Naive thymus-derived CD8-positive, alpha-beta T cell (primary cell): ENCODE measurements at regions not wholly inside any gene's neighbourhood (a gene's known extent, or its start where the extent isn't known, plus 50 kb on each side); places are given as distances from the start of the nearest gene placed in this dataset.
"Not testable (repeated sequence)": the region's sequence is repeated elsewhere in the genome, so short reads cannot be mapped to it uniquely, and the experiment has no call there.

ENCODE experiments used
- ATAC-seq, 2 donors: fragments of 150-1000 bp; cut with Tn5 transposase in 1 of 2; sonication (Bioruptor Pico), chemical (Tn5 transposase) in 1 of 2; 1 replicate in 1 of 2; 2 replicates in 1 of 2; pipeline ENCODE4 v1.10.0; 2021; ENCODE audit warnings: mild to moderate bottlenecking in 2 of 2, moderate library complexity in 2 of 2
- POLR2A ChIA-PET: fragments of 350-600 bp; sonication (Branson Sonifier 250); formaldehyde crosslinking; loops from one replicate; lab custom pipeline; 2021; ENCODE audit warnings: antibody characterized with exemption; lab: Charles Lee
- DNase-seq, 10 donors: peaks; one replicate each; pipeline versions ENCODE4 v3.0.0 to v3.0.0-alpha.2; 2020 to 2022
- H3K27ac Mint-ChIP-seq, 10 donors: one replicate each; pipeline ENCODE4 v1.8.0; 2020 to 2022; ENCODE audit warnings: mild to moderate bottlenecking in 10 of 10, mixed read lengths in 10 of 10, moderate library complexity in 4 of 10, inconsistent platforms in 1 of 10
- H3K27me3 Mint-ChIP-seq, 5 donors: one replicate each; pipeline ENCODE4 v1.8.0; 2021 to 2022; ENCODE audit warnings: mixed read lengths in 5 of 5
- H3K36me3 Mint-ChIP-seq, 3 donors: one replicate each; pipeline ENCODE4 v1.8.0; 2020 to 2022; ENCODE audit warnings: mixed read lengths in 3 of 3, mild to moderate bottlenecking in 2 of 3, inconsistent platforms in 1 of 3
- H3K4me1 Mint-ChIP-seq, 4 donors: one replicate each; pipeline ENCODE4 v1.8.0; 2021 to 2022; ENCODE audit warnings: mixed read lengths in 4 of 4
- H3K4me3 Mint-ChIP-seq, 10 donors: one replicate each; pipeline ENCODE4 v1.8.0; 2020 to 2022; ENCODE audit warnings: mild to moderate bottlenecking in 10 of 10, mixed read lengths in 10 of 10, moderate library complexity in 6 of 10, inconsistent platforms in 1 of 10
- H3K9me3 Mint-ChIP-seq, 9 donors: one replicate each; pipeline ENCODE4 v1.8.0; 2020 to 2022; ENCODE audit warnings: mixed read lengths in 9 of 9, mild to moderate bottlenecking in 3 of 9, inconsistent platforms in 1 of 9, moderate library complexity in 1 of 9

DNA sequence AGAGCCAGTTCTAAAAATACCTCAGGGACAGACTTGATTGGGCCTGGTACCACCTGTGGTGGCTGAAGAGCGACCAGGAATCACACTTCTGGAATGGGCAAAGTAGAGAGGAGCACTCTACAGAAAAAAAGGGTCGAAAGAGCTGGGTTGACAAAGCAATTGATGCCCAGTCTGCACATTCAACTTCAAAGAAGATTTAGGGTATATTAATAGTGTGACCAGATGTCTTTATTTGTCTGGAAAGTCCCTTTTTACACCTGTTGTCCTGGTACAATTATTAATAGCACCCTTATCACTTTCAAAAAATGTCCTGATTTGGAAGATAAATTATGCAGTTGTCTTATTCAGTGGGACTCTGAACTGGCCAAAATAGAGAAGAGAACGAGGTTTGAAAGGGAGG lies 137.5 kb downstream of the DYRK2 start:
- POLR2A ChIA-PET, result no interaction called here
- Mint-ChIP-seq H3K4me3 (no peak overlapping the region), H3K36me3 (peaks cover 0 to under 1% (median 0%) of the 10 kb centered on the region in 3 donors), H3K27me3 (no peaks in the 10 kb centered on the region), H3K9me3 (peaks cover 0 to 5% (median 0%) of the 10 kb centered on the region in 9 donors), H3K4me1 (peaks cover 9 to 24% (median 16%) of the 10 kb centered on the region in 4 donors), H3K27ac (peak overlapping the region in 2 of 10 donors; percentile 1 to 5)
- DNase-seq (no peak), ATAC-seq (no peak)

DNA sequence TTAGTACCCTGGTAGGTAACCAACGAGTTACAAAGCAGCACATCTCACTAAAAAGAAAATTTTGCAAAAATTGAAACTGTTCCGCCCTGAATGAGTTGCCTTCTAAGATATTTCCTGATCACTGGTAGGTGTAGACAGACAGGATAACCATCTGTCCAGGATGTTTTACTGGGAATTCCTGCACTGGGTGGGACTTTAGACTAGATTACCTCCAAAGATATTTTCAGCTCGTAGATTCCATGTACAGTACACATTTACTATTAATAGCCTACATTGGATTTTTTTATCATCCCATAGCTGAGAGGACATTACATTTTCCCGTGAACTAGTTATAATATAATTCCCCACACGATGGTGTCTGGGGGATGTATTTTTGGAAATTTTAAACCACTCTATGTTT lies 139.6 kb downstream of the DYRK2 start:
- POLR2A ChIA-PET, result no interaction called here
- no peak overlapping the region for H3K4me3 Mint-ChIP-seq
- no peak overlapping the region for H3K27ac Mint-ChIP-seq
- no peak for DNase-seq
- no peaks in the 10 kb centered on the region for H3K27me3 Mint-ChIP-seq
- no peak for ATAC-seq
- peaks cover 5 to 18% (median 9%) of the 10 kb centered on the region in 3 donors for H3K36me3 Mint-ChIP-seq
- H3K4me1 Mint-ChIP-seq, result peaks cover 6 to 19% (median 13%) of the 10 kb centered on the region in 4 donors
- peaks cover 0 to 18% (median 9%) of the 10 kb centered on the region in 9 donors for H3K9me3 Mint-ChIP-seq

DNA sequence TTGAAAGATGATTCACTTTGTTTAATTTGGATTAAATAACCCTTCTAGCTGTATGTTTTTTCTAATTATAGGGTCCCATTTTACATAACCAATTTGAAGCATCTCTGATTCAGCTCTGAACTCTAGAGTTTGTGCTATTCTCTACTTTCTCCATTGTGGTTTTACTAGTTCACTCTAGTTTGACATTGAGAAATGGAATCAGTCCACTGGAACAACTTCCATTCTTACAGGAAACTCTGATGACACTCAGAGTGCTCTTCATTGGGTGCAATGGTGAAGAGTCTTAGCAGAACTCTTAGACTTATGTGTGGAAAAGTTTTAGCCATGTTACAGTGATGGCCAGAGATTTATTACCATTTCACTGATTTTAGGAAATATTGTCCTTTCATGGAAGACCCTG lies 140.7 kb downstream of the DYRK2 start:
- H3K9me3 Mint-ChIP-seq, result peaks cover 0 to 18% (median 9%) of the 10 kb centered on the region in 9 donors
- H3K4me1 Mint-ChIP-seq, result peaks cover 2 to 10% (median 6%) of the 10 kb centered on the region in 4 donors
- H3K27me3 Mint-ChIP-seq, result no peaks in the 10 kb centered on the region
- ATAC-seq (no peak), DNase-seq (no peak)
- POLR2A ChIA-PET, result no interaction called here
- H3K36me3 Mint-ChIP-seq, result peaks cover 5 to 19% (median 9%) of the 10 kb centered on the region in 3 donors
- no peak overlapping the region for H3K4me3 Mint-ChIP-seq
- no peak overlapping the region for H3K27ac Mint-ChIP-seq

DNA sequence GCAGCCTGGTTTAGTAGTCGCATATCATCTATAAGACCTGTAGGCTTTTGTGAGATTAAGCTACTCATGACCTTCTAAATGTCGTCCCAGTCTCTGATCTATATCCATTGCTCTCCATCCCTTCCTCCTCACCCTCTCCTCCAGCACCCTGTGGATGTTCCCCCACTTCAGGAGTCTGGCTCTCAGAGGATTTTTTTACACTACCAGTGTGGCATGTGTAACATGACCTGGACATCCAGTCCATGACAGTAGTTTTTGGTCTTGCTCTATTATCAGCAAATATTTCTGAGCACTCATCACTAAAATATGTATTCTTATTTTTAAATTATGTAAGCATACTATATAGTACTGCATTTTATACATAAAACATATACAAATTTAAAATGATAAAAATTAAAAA lies 142.1 kb downstream of the DYRK2 start:
- Mint-ChIP-seq H3K4me1 (peaks cover 0 to 3% (median under 1%) of the 10 kb centered on the region in 4 donors), H3K9me3 (peaks cover 0 to 18% (median 9%) of the 10 kb centered on the region in 9 donors), H3K27ac (peak overlapping the region in 1 of 10 donors; percentile 75), H3K4me3 (no peak overlapping the region), H3K36me3 (peaks cover 5 to 19% (median 9%) of the 10 kb centered on the region in 3 donors), H3K27me3 (peaks cover 0 to 3% (median 2%) of the 10 kb centered on the region in 5 donors)
- ATAC-seq (no peak), DNase-seq (no peak)
- POLR2A ChIA-PET, result no interaction called here

DNA sequence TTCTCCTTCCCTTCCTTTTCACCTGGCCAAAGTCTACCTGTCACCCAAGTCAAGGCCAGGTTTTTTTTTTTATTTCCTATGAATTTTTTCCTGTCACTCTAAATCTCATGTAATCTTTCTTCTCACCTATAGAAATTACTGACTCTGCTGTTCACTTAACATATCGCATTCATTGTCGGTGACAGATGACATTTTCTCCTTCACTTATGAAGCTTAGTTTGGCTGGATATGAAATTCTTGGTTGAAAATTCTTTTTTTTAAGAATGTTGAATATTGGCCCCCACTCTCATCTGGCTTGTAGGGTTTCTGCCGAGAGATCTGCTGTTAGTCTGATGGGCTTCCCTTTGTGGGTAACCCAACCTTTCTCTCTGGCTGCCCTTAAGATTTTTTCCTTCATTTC lies 142.8 kb downstream of the DYRK2 start:
- DNase-seq, H3K27ac Mint-ChIP-seq, POLR2A ChIA-PET, H3K4me3 Mint-ChIP-seq, ATAC-seq, H3K4me1 Mint-ChIP-seq, H3K27me3 Mint-ChIP-seq: not testable (repeated sequence)
- peaks cover 5 to 19% (median 9%) of the 10 kb centered on the region in 3 donors for H3K36me3 Mint-ChIP-seq
- peaks cover 0 to 18% (median 9%) of the 10 kb centered on the region in 9 donors for H3K9me3 Mint-ChIP-seq

DNA sequence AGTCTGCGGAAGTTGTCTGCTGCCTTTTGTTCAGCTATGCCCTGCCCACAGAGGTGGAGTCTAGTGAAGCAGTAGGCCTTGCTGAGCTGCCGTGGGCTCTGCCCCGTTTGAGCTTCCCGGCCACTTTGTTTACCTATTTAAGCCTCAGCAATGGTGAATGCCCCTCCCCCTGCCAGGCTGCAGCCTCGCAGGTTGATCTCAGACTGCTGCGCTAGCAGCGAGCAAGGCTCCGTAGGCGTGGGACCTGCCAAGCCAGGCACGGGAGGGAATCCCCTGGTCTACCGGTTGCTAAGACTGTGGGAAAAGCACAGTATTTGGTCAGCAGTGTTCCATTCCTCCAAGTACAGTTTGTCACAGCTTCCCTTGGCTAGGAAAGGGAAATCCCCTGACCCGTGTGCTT lies 143.6 kb downstream of the DYRK2 start:
- Mint-ChIP-seq H3K4me3 (no peak overlapping the region), H3K27me3 (peaks cover 0 to 3% (median 2%) of the 10 kb centered on the region in 5 donors), H3K36me3 (peaks cover 5 to 19% (median 9%) of the 10 kb centered on the region in 3 donors), H3K27ac (no peak overlapping the region), H3K9me3 (peaks cover 0 to 18% (median 9%) of the 10 kb centered on the region in 9 donors), H3K4me1 (no peaks in the 10 kb centered on the region)
- POLR2A ChIA-PET, result no interaction called here
- DNase-seq, result no peak
- ATAC-seq, result no peak

DNA sequence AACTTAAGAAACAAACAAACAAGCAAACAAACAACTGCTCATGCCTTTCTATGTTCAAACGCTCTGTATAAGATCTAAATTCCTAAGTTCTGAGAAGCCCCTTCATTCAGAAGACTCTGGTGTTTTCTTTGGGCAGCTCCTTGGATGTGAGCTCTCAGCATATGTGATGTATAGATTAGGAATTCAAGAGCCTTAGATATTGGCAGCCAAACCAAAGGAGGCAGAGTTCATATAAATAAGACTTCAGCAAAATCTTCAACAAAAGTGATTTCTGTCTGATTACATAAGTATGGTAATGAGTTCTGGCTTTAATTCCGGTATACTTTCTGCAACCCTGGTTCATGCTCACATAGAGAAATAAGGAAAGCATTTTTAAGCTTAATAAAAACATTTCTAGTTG lies 145.6 kb downstream of the DYRK2 start:
- ATAC-seq (no peak), DNase-seq (no peak)
- H3K27me3 Mint-ChIP-seq, result peaks cover 0 to 3% (median 2%) of the 10 kb centered on the region in 5 donors
- no peak overlapping the region for H3K4me3 Mint-ChIP-seq
- H3K4me1 Mint-ChIP-seq, result peaks cover 2 to 5% (median 3%) of the 10 kb centered on the region in 4 donors
- H3K27ac Mint-ChIP-seq, result no peak overlapping the region
- peaks cover 0 to 18% (median 9%) of the 10 kb centered on the region in 9 donors for H3K9me3 Mint-ChIP-seq
- H3K36me3 Mint-ChIP-seq, result peaks cover 5 to 19% (median 9%) of the 10 kb centered on the region in 3 donors
- POLR2A ChIA-PET, result no interaction called here

- Mint-ChIP-seq H3K27me3 (peaks cover 0 to 3% (median 2%) of the 10 kb centered on the region in 5 donors), H3K9me3 (peaks cover 0 to 18% (median 9%) of the 10 kb centered on the region in 9 donors), H3K36me3 (peaks cover 5 to 19% (median 9%) of the 10 kb centered on the region in 3 donors), H3K27ac (no peak overlapping the region), H3K4me1 (peaks cover 3 to 9% (median 7%) of the 10 kb centered on the region in 4 donors), H3K4me3 (no peak overlapping the region)
- no peak for ATAC-seq
- POLR2A ChIA-PET, result no interaction called here
- no peak for DNase-seq
These were observed 146.7 kb downstream of the DYRK2 start for GRCh38 chr12:67795236-67795635.

GRCh38 chr12:67797185-67797741 lies 148.7 kb downstream of the DYRK2 start:
- no peak for ATAC-seq
- POLR2A ChIA-PET, result no interaction called here
- DNase-seq, result no peak
- Mint-ChIP-seq H3K4me3 (peak overlapping the region in 1 of 10 donors; percentile 15), H3K27me3 (peaks cover 0 to 3% (median 2%) of the 10 kb centered on the region in 5 donors), H3K9me3 (peaks cover 0 to 3% (median 0%) of the 10 kb centered on the region in 9 donors), H3K27ac (no peak overlapping the region), H3K36me3 (peaks cover 0 to 8% (median 2%) of the 10 kb centered on the region in 3 donors), H3K4me1 (peaks cover 3 to 18% (median 10%) of the 10 kb centered on the region in 4 donors)

- Mint-ChIP-seq H3K4me3 (no peak overlapping the region), H3K36me3 (peaks cover 0 to 4% (median 2%) of the 10 kb centered on the region in 3 donors), H3K4me1 (peaks cover 4 to 23% (median 14%) of the 10 kb centered on the region in 4 donors), H3K27ac (no peak overlapping the region), H3K9me3 (peaks cover 0 to 2% (median 0%) of the 10 kb centered on the region in 9 donors), H3K27me3 (peaks cover 0 to 3% (median 2%) of the 10 kb centered on the region in 5 donors)
- POLR2A ChIA-PET, result no interaction called here
- DNase-seq (no peak), ATAC-seq (no peak)
These were observed 149.2 kb downstream of the DYRK2 start for GRCh38 chr12:67797753-67798152.

DNA sequence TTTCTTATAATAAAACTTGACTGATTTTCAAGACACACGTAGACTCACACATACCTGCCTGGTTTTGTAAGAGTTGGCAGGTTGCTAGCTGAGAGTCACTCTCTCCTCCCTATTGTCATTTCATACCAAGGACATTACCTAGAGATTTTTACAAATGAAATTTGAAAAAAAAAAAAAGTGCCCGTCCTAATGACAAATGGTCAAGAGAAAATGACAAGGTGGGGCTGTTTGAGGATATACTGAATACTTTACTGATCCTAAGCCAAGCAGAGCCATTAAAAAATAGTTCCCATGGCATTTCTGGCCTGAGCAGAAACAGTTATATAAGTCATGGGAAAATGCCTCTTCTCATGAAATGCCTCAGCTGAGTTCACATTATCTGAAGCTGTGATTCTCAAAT lies 150.2 kb downstream of the DYRK2 start:
- Mint-ChIP-seq H3K36me3 (no peaks in the 10 kb centered on the region), H3K4me1 (peaks cover 6 to 26% (median 16%) of the 10 kb centered on the region in 4 donors), H3K9me3 (no peaks in the 10 kb centered on the region), H3K27me3 (peaks cover 0 to 3% (median 2%) of the 10 kb centered on the region in 5 donors), H3K4me3 (no peak overlapping the region), H3K27ac (peak overlapping the region in 1 of 10 donors; percentile 36)
- ATAC-seq (no peak), DNase-seq (no peak)
- POLR2A ChIA-PET, result no interaction called here

DNA sequence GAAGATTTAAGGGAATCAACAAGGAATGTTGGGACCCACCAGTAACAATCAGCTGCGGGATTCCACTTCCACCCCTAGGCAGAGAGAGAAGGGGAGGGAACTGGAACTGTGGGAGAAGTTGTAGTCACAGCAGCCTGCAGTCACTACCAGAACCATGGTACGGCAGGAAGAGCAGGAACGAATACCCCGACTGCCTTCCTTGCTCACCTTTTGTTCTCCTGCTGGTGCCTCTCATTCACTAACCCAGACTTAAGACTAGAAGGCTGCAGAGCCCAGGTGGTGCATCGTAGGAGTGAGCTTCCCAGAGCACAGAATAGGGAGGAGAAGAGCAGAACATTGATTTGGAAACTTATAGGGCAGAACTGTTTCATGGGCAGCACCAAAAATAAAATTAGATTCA lies 154.2 kb downstream of the DYRK2 start:
- POLR2A ChIA-PET, result no interaction called here
- H3K36me3 Mint-ChIP-seq, result no peaks in the 10 kb centered on the region

DNA sequence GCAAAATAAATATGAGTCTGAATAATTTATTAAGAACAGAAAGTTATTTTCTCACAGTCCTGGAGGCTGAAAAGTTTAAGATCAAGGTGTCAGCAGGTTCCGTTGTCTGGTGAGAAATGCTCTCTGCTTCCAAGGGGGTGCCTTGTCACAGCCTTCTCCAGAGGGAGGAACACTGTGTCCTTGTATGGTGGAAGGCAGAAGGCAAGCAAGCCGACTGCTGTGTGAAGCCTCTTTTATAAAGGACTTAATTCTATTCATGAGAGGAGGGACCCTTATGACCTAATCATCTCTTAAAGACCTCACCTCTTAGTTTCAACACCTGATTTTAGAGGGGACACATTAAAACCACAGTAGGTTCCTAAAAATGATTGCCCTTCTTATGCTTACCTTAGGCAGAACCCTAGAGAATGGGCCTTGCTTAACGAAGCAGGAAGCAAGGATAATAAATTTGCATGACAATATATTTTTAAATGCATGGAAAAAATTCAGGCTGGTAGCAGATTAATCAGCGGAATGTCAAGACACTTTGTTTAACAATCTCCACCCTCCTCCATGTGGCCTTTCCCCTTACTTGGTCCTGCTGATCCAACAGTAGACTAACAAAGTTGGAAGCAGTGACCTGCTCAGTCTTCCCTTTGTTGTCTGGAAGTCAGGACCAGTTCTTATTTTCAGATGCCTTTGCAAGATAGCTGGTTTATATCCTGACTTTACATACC lies 154.9 kb downstream of the DYRK2 start:
- Mint-ChIP-seq H3K27me3 (no peaks in the 10 kb centered on the region), H3K27ac (peak overlapping the region in 1 of 10 donors; percentile 64), H3K36me3 (no peaks in the 10 kb centered on the region), H3K9me3 (no peaks in the 10 kb centered on the region), H3K4me1 (peaks cover 6 to 26% (median 16%) of the 10 kb centered on the region in 4 donors), H3K4me3 (no peak overlapping the region)
- DNase-seq (no peak), ATAC-seq (no peak)
- POLR2A ChIA-PET, result no interaction called here

More for the DNA sequence above, 154.2 kb downstream of the DYRK2 start:
- peak in 1 of 10 donors; percentile 8 for DNase-seq
- H3K9me3 Mint-ChIP-seq, result no peaks in the 10 kb centered on the region
- H3K27me3 Mint-ChIP-seq, result no peaks in the 10 kb centered on the region
- no peak for ATAC-seq
- H3K4me1 Mint-ChIP-seq, result peaks cover 6 to 26% (median 18%) of the 10 kb centered on the region in 4 donors
- H3K4me3 Mint-ChIP-seq, result peak overlapping the region in 4 of 10 donors; percentile 3 to 63 (median 44)
- peak overlapping the region in 5 of 10 donors; percentile 1 to 53 (median 29) for H3K27ac Mint-ChIP-seq
